ENCODE measurements at regions not wholly inside any gene's neighbourhood (a gene's known extent, or its start where the extent isn't known, plus 50 kb on each side); places are given as distances from the start of the nearest gene placed in this dataset.

DNA sequence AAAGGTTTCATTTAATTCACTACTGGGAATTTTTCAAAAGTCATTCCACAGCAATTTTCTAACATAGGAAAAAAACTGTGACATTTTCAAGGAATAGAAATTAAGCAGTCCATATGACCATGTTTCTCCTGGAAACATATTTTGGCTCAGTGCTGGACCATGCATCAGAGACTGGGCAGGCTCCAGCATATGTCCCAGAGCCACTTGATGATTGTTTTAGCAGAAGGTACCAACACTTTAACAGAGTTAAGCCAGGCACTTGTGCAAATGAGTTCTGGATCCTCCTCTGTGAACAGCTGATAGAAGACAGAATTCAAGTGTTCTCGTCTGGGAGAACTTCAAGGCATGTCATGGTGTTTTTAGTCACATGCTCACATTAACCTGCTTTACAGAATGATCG lies 516.3 kb downstream of the COL12A1 start:
- H3K4me3 ChIP-seq = no peak overlapping the region
- no peaks in the 10 kb centered on the region for H3K36me3 ChIP-seq
- H3K27me3 ChIP-seq = no peaks in the 10 kb centered on the region
- TF ChIP-seq, protein P1, sequence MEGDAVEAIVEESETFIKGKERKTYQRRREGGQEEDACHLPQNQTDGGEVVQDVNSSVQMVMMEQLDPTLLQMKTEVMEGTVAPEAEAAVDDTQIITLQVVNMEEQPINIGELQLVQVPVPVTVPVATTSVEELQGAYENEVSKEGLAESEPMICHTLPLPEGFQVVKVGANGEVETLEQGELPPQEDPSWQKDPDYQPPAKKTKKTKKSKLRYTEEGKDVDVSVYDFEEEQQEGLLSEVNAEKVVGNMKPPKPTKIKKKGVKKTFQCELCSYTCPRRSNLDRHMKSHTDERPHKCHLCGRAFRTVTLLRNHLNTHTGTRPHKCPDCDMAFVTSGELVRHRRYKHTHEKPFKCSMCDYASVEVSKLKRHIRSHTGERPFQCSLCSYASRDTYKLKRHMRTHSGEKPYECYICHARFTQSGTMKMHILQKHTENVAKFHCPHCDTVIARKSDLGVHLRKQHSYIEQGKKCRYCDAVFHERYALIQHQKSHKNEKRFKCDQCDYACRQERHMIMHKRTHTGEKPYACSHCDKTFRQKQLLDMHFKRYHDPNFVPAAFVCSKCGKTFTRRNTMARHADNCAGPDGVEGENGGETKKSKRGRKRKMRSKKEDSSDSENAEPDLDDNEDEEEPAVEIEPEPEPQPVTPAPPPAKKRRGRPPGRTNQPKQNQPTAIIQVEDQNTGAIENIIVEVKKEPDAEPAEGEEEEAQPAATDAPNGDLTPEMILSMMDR (IDR thresholded peaks at IDR 0.05) = no peak
- TF ChIP-seq POLR2AphosphoS5 (IDR thresholded peaks at IDR 0.05) (no peak), POLR2A (IDR thresholded peaks at IDR 0.05) (no peak), EP300 (IDR thresholded peaks at IDR 0.05; ENCODE audit: low read depth) (no peak)
- DNase-seq = no peak
- 52% methylated on average over 2 of the region's 2 CpGs; no CpG with 5 or more reads in 1 of the 2 donors for WGBS, 2 donors (ENCODE audit: low coverage in 1 of 2)
- intact Hi-C loops (cut with DNase I; ENCODE audit: low total_unique reads) (loop anchor here (10.0 kb wide), 1 partner anchor 1645 kb away; no protein-coding TSS in a partner anchor), in situ Hi-C loops (cut with MboI; ENCODE audit: low pct_ligation_motif_present in 1 of 4, low pct_unique_long_range_greater_than_20kb in 1 of 4, low sequenced_read_pairs in 3 of 4) (no loop called here)
- no peaks in the 10 kb centered on the region for H3K9me3 ChIP-seq
- H3K27ac ChIP-seq = no peak overlapping the region
- H3K4me1 ChIP-seq = no peaks in the 10 kb centered on the region

DNA sequence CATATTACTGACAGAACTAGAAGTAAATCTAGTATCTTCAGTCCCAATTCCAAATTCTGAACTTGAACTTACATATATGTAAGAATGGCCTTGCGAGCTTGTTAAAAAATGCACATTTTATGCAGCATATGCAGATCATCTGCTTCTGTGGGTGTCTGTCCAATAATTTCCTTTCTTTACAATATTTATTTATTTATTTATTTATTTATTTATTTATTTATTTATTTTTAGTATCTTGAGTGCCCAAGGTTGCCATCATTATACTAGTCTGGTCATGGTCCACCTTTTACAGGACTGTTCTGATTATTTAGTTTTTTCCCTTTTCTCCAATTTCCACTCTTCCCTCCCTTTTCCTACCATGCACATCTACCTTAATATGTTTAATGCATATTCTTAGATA lies 528.4 kb downstream of the COL12A1 start:
- no peak for TF ChIP-seq POLR2AphosphoS5 (IDR thresholded peaks at IDR 0.05)
- TF ChIP-seq, protein P1 (IDR thresholded peaks at IDR 0.05) = no peak
- no peak for TF ChIP-seq EP300 (IDR thresholded peaks at IDR 0.05; ENCODE audit: low read depth)
- TF ChIP-seq POLR2A (IDR thresholded peaks at IDR 0.05) = no peak
- Histone ChIP-seq H3K27ac (no peak overlapping the region), H3K4me1 (no peaks in the 10 kb centered on the region), H3K4me3 (no peak overlapping the region), H3K36me3 (no peaks in the 10 kb centered on the region), H3K9me3 (no peaks in the 10 kb centered on the region), H3K27me3 (no peaks in the 10 kb centered on the region)
- 0 to 39% methylated on average over 1 of the region's 1 CpG for WGBS, 2 donors (ENCODE audit: low coverage in 1 of 2)
- no peak for DNase-seq
- in situ Hi-C loops (cut with MboI; ENCODE audit: low pct_ligation_motif_present in 1 of 4, low pct_unique_long_range_greater_than_20kb in 1 of 4, low sequenced_read_pairs in 3 of 4) = no loop called here
- intact Hi-C loops (cut with DNase I; ENCODE audit: low total_unique reads) = no loop called here

DNA sequence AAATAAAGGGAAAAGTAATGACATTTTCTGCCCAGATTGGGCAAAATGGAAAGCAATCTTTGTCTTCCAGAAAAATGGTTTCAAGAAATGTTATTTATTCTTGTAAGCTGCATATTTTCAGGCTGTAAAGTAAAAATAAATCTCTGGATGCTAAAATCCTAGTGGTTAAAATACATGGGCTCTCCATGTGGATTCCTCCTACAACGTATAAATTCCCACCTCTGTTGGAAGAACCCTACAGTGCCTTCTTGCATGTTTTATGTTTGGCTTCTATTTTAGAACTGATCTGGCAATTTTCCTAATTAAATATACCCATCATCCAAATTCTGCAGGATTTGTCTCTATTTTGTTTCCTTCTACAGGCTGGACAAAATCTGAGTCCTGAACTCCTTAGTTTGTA lies 528.9 kb downstream of the COL12A1 start:
- in situ Hi-C loops (cut with MboI; ENCODE audit: low pct_ligation_motif_present in 1 of 4, low pct_unique_long_range_greater_than_20kb in 1 of 4, low sequenced_read_pairs in 3 of 4) (no loop called here), intact Hi-C loops (cut with DNase I; ENCODE audit: low total_unique reads) (no loop called here)
- WGBS, 2 donors (ENCODE audit: low coverage in 1 of 2) = 75 to 100% methylated on average over 1 of the region's 1 CpG
- TF ChIP-seq POLR2A (IDR thresholded peaks at IDR 0.05) (no peak), POLR2AphosphoS5 (IDR thresholded peaks at IDR 0.05) (no peak), EP300 (IDR thresholded peaks at IDR 0.05; ENCODE audit: low read depth) (no peak)
- TF ChIP-seq, protein P1 (IDR thresholded peaks at IDR 0.05) = no peak
- Histone ChIP-seq H3K9me3 (no peaks in the 10 kb centered on the region), H3K27ac (no peak overlapping the region), H3K4me1 (no peaks in the 10 kb centered on the region), H3K36me3 (no peaks in the 10 kb centered on the region), H3K27me3 (no peaks in the 10 kb centered on the region), H3K4me3 (no peak overlapping the region)
- no peak for DNase-seq

DNA sequence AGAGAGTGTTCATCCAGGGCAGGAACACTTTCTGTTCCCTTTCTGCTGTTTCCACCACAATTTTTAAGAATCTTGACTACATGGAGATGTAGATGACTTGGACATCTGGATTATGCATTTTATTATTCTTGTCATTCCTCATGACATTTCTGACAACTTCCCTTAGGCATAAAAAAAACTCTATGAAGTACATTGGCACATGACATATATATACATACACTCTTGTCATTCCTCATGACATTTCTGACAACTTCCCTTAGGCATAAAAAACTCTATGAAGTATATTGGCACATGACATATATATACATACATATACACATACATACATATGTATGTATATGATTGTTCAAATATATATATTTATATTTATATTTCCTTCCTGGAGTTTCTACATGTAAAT lies 531.5 kb downstream of the COL12A1 start:
- intact Hi-C loops (cut with DNase I; ENCODE audit: low total_unique reads) = no loop called here
- H3K4me1 ChIP-seq = no peaks in the 10 kb centered on the region
- no peak overlapping the region for H3K27ac ChIP-seq
- TF ChIP-seq POLR2AphosphoS5 (IDR thresholded peaks at IDR 0.05) (no peak), EP300 (IDR thresholded peaks at IDR 0.05; ENCODE audit: low read depth) (no peak), POLR2A (IDR thresholded peaks at IDR 0.05) (no peak)
- TF ChIP-seq, protein P1 (IDR thresholded peaks at IDR 0.05) = no peak
- no peaks in the 10 kb centered on the region for H3K27me3 ChIP-seq
- H3K4me3 ChIP-seq = no peak overlapping the region
- H3K36me3 ChIP-seq = no peaks in the 10 kb centered on the region
- in situ Hi-C loops (cut with MboI; ENCODE audit: low pct_ligation_motif_present in 1 of 4, low pct_unique_long_range_greater_than_20kb in 1 of 4, low sequenced_read_pairs in 3 of 4) = no loop called here
- no peaks in the 10 kb centered on the region for H3K9me3 ChIP-seq
- no peak for DNase-seq

Data from transverse colon (tissue), 4 donors.